ENCODE measurements at regions not wholly inside any gene's neighbourhood (a gene's known extent, or its start where the extent isn't known, plus 50 kb on each side); places are given as distances from the start of the nearest gene placed in this dataset.

DNA sequence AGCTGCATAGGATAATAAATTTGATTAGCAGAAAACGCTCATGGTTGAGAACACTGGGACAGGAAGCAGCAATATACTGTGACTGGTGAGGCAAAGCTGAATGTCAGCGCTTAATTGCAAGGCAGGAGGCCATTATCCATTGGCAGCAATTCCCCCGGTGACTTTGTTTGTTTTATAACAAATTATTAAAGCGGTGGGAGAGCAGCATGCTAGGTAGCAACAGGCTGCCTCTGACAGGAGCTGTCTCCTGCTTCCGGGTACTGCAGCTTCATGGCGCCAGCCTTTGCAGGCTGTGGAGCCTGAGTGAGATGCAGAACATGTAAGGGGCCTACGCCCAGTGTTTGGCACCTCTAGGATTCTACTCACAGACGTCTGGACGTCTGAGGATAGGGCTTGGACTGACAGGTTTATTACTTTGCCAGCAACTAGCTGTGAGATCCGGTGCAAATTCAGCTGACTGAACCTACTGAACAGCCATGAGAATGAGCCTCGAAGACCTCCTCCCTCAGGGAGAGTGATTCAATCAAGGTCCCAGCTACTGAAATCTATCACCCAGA, 82.1 kb upstream of the SSTR1 start:
- DNase-seq, result no peak

DNA sequence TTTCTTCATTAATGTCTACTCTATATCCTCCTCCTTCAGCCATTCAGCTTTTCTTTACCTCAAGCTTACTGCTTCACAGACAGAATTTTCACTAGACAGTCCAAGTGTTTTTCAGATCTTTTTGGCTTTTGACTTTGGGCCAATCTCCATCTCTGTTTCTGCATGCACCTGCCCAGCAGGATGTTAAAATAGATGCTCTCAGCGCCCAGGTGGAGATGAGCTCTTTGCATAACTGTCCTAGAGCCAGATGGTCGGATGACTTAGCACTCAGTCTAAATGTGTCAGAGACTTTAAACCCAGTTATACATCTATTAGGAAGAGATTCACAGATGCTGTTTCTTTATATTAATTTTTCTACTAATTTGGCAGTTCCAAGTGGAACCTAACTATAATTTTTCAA, 80.3 kb upstream of the SSTR1 start:
- DNase-seq, result no peak

DNA sequence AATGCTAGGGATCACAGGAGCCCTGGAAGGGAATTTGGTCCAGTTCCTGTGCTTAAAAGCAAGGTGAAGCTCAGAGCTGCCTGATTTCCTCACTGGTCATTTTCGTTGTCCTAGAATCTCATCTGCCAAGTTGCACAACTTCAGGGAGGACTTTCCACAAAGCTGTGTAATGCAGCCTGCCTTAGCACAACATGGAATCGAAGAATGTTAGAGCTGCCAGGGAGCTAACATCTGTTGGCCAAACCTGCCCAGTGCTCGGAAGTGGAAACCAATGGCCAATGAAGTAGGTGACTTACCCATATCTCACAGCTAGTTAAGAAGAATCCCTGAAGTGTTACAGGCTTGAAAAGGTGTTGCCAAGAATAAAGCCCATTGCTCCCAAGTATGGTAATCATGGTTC, 79.9 kb upstream of the SSTR1 start:
- DNase-seq, result no peak

DNA sequence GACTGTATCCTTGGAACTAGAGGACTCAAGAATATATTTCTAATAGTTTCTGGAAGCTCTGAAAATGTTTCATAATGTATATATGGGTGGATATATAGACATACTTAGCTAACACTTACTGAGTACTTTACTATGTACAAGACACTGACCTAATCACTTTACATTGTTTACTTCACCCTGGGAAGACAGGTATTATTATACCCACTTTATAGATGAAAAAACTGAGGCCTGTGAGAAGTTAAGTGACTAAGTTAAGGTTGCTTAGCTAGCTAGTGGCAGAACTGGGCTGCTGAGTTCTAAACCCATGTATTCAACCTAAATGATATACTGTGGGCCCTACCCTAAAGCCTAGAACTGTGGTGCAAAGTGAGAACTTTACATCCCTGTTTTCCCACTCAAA, 79.1 kb upstream of the SSTR1 start:
- no peak for DNase-seq

DNA sequence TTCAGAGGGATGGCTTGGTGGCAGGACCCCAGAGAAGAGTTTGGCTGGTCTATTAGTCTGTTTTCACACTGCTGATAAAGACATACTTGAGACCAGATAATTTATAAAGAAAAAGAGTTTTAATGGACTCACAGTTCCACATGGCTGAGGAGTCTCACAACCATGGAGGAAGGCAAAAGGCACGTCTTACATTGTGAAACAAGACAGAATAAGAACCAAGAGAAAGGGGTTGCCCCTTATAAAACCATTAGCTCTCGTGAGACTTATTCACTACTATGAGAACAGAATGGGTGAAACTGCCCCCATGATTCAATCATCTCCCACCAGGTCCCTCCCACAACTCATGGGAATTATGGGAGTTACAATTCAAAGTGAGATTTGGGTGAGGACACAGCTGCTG, 78.5 kb upstream of the SSTR1 start:
- no peak for DNase-seq

DNA sequence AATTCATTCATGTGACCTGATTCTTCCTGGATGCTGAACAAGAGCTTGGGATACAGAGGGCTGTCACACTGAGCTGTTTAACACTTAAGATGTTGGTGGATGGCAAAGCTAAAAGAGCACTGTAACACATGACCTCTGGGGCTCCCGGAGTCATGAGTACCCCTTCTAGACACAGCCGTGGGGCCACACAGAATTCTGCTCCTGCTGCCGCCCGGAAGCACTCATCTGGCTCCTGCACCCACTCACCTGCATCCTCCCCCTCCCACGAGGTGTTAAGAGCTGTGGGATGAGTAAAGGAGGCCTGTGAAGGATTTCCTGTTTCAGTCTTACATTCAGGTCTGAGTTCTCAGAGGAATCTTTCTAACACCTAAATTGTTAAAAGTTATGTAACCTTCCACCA, 78.0 kb upstream of the SSTR1 start:
- peak; percentile 5 to 36 for DNase-seq

DNA sequence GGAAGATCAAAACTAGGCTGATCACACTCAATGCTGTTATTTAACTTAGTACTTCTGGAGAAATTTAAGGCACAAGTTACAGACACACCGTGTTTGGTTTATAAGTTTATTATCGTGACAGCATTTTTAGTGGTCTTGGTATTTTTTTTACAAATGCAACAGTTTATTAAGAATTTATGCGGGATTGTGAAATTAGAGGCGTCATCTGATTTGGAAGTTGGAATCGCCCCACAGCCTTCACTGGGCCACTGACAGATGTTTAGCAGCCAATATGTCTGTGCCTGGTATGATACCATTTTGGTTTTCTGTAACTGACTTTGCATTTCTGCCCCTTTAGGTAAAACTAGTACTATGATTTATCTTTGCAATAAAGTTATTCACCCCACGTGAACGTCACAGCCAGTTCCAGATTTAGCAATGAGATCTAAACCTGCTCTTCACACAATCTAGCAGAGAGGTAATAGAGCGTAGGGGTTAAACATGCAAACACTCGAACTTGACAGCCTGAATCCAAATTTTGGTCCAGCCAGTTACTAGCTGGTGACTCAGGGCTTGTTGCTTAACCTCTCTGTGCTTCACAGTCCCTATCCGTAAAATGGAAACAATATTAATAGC, 73.2 kb upstream of the SSTR1 start:
- no peak for DNase-seq

DNA sequence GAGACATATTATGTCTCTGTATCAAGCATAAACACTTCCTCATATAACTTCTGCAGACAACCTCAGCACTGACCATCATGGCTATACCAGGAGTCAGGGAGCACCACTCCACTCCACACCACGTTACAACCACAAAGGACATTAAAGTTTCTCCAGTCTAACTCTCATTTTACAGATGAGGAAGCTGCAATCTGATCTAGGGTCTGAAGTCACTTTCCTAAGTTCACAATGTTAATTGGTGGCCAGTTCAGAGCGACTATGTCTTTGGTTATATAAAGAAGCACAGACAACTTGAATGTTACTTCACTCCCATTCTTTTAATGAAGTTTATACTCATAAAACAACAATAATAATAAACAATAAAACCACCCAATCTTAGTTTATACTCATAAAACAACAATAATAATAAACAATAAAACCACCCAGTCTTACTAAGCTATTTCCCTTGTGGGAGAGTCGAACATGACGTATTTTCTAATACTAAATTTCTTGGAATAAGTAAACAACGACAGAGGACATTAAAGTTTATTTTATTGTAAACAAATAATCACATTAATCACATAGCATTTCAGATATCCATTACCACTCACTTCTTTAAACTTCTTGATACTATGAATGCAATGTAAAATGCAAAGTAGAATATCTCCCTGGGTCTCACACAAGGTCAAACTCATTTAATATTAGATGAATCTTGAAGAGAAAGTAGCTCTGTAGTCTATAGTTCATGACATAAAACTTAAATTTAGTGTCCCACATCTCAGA, 72.4 kb upstream of the SSTR1 start:
- DNase-seq, result no peak

DNA sequence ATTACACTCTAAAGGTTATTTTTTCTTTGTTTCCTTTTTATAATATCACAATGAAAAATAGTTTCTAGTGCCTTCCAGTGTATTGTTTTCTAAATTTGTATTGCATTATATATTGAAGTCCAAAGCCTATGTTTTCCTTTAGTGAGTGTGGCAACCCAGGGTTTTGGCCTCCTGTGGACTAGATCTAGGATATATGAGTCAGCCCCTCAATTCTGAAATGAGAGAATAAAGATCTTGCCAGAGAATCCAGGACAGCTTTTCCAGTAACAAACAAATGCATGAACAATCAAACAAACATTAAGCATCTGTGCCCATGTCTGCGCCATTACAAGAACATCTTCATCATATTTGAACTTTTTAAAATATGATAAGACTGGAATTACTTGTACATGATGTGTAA, 70.7 kb upstream of the SSTR1 start:
- DNase-seq, result no peak

DNA sequence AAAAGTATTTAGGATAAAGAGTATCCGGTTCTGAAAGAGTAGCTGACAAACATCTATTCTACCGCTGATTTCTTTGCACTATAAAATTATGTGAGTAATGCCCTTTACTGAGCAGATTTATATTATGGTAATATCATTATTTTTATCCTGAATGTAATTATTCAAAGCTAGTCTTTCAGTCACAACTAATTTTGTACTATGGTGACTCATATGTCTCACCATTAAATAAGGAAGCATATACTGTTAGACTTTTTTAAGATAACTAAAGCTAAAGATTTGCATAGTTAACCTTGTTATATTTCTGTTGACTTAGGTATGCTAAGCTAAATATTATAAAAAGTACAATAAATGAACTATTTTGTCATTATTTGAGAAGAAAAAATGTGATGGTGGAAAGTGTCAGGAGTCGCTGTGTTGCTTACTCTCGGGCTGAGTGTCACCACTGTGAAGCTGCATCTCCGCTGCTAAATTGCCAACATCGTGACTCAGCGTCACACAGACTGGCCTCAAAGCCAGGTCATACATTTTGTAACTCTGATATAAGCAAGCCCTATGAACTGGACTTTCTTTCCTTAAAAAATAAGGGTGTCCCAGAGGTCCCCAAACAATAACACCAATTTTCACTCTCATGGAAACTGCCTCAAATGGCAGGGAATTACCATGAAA, 69.1 kb upstream of the SSTR1 start:
- no peak for DNase-seq

DNA sequence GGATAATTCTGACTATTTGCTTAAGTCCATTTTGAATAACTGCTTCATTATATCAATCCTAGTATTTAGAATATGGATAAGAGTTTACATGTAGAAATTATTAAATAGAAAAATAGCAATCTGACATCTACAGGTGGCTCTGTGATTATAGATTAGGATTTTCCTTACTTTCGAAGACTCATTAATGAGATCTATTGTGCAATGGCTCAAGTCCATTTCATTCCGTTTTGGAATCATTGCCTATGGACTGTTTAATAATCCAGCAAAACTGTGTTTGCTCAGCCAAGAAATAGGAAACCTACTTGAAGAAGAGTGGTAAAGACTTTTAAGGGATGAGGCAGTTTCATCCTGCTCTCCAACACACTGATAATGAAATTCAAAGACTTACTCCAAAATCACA, 67.8 kb upstream of the SSTR1 start:
- DNase-seq, result no peak

DNA sequence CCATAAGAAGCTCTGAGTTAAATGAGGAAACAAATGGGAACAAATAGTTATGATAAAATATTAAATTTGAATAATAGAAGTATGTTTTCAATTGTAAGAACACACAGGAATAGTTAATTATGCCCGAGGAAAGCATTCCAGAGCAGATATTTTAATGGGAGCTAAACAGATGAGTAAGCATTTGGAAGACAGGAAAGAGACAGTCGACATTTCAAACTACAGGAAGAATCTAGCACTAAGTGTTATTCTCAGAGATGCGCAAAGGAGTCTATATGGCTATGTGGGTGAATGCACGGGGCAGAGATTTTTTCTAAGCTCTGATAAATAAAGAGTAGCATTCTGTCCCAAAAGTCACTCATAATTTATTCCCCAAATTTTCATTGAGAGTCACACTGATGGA, 64.5 kb upstream of the SSTR1 start:
- DNase-seq, result no peak

DNA sequence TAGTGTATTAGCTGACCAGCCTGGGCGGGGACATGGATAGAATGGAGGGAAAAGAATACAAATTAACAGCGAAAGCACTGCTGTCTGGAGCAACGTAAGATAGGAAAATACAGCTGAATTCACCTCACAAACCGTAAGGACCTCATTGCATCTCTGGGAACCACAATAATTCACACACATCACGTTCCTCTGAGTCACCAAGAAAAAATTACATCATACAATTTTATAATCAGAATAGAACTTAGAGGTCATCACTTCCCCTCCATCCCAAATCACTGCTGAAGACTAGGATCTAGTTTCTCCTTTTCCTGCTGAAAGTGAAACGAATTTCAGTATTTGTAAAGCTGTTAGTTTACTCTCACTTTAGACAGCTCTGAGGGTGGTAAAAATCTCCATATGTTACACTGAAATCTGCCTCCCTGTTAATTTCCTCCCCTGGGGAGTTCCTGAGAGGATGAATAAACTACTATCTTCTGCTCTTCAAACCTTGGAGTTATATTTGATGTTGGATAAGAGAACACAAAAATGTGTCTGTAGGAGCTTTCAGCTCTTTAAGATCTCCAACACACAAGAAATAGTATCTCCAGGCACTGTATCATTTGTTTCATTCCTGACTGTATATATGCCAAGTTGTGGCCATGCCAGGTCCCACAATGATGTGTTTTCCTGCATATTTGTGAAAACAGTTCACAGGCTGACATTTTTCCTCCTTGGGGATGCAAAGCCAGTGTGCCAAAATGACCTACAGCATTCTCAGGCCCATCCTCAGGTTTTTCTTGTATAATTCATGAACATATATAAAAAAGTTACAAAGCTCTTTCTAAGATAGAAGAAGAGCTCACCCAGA, 63.8 kb upstream of the SSTR1 start:
- no peak for DNase-seq

DNA sequence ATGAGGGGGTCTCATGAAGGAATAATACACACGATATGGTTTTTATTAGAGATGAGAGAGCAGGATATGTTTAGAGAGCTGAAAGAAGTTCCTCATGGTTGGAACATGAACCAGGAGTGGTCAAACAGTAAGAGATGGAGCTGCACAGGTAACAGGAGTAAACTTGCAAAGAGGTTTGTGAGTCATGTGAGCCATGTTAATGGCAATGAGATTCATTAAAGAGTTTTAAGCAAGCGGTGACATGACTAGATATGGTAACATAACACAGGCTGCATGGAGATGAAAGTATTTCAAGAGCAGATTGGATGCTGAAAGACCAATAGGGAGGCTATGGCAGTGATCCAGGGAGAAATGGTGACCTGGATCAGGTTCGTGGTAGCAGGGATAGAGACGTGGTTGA, 62.6 kb upstream of the SSTR1 start:
- no peak for DNase-seq

DNA sequence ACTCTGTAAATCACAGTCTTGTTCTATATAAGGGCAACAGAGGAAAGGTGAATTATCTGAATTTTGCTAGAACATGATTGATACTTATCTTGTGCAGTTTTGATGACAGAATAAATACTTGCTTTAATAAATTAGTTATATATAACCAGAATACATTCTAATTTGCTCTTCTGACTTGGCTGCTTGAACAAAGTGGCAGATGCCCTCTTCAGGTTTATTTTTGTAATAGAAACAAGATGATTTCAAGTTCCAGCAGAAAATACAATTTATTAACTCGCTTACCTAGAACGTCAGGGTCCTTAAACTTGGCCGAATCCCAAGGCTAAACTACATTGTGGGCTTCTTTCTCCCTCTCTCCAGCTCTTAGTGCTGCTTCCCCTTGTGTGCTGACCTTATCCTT, 57.6 kb upstream of the SSTR1 start:
- no peak for DNase-seq

Measured in stimulated activated CD4-positive, alpha-beta T cell treated with anti-CD3 and anti-CD28 coated beads, Interleukin-4, amount 100 ng/mL, for 4 hours (primary cell).